Left renal cortex interstitium (tissue), 4 donors: ENCODE measurements at regions not wholly inside any gene's neighbourhood (a gene's known extent, or its start where the extent isn't known, plus 50 kb on each side); places are given as distances from the start of the nearest gene placed in this dataset.
"Not testable (repeated sequence)": the region's sequence is repeated elsewhere in the genome, so short reads cannot be mapped to it uniquely, and the experiment has no call there.

Source experiments
- DNase-seq, 4 donors: peaks; one replicate each; pipeline ENCODE4 v3.0.0-alpha.2; 2013; ENCODE audit warnings: low read depth in 4 of 4, low spot score in 2 of 4, missing footprints in 1 of 4

DNA sequence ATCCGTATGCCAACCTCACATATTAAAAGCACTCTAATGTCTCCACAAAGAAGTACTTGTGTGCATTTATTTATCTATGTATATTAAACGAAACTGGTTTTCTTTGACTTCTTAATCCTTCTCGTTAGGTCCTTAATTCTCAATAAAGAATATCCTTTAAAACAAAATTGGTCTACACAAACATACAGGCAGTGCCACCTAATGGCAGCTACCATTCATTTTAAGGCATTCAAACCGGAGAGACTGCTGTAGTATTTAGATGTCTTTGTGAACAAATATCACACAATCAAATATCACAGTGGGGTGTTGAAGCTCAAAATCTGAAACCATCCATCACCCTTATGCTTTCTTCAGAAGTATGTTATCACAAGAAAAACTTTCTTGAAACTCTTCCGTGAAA lies 96.6 kb upstream of the IRAK1BP1 start:
- DNase-seq: no peak

DNA sequence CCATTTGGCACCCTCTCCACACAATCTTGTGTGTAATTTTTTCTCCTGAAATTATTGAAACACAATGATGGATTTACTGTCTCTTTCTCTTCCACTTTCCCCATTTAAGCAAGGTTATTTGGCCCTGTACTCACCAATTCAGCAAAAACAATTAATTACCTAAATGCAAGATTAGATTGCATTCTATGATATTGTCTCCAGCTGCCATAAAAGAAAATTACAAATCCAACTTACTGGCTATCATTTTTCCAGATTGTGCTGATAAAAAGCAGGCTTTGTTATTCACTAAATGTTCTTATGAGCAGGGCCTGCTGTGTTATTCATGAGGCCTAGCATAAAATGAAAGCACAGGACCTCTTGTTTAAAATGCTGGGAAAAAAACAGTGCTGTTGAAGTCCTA lies 95.8 kb upstream of the IRAK1BP1 start:
- DNase-seq: no peak

DNA sequence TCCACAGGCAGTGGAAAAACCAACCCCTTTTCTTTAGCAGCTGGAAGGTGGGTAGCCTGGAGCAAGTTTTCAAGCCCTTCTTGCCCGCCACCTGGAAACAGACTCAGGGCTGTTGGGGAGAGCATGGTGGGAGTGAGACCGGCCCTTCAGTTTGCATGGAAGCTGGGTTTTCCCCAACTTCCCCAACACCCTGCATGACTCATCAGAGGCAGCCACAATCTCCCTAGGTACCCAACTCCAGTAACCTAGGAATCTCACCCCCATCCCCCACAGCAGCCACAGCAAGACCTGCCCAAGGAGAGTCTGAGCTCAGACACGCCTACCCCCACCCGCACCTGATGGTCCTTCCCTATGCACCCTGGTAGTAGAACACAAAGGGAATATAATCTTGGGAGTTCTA lies 86.3 kb upstream of the IRAK1BP1 start:
- DNase-seq: no peak

DNA sequence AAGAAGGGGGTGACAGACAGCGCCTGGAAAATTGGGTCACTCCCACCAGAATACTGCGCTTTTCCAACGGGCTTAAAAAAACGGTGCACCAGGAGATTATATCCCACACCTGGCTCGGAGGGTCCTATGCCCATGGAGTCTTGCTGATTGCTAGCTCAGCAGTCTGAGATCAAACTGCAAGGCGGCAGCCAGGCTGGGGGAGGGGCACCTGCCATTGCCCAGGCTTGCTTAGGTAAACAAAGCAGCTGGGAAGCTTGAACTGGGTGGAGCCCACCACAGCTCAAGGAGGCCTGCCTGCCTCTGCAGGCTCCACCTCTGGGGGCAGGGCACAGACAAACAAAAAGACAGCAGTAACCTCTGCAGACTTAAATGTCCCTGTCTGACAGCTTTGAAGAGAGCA lies 84.0 kb upstream of the IRAK1BP1 start:
- DNase-seq: not testable (repeated sequence)

DNA sequence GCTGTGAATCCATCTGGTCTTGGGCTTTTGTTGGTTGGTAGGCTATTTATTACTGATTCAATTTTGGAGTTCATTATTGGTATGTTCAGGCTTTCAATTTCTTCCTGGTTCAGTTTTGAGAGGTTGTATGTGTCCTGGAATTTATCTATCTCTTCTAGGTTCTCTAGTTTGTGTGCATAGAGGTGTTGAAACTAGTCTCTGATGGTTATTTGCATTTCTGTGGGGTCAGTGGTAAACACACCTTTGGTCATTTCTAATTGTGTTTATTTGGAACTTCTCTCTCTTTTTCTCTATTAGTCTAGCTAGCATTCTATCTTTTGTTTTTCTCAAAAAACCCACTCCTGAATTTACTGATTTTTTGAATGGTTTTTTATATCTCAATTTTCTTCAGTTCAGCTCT lies 70.1 kb upstream of the IRAK1BP1 start:
- no peak for DNase-seq

DNA sequence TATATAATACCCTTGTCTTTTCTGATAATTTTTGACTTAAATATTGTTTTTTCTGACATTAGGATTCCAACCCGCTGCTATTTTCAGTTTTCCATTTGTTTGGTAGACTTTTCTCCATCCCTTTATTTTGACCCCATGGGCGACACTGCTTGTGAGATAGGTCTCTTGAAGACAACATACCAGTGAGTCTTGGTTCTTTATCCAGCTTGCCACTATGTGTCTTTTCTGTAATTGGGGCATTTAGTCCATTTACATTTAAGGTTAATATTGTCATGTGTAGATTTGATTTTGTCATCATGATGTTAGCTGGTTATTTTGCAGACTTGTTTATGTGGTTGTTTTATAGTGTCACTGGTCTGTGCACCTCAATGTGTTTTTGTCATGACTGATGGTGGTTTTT lies 67.7 kb upstream of the IRAK1BP1 start:
- no peak for DNase-seq

DNA sequence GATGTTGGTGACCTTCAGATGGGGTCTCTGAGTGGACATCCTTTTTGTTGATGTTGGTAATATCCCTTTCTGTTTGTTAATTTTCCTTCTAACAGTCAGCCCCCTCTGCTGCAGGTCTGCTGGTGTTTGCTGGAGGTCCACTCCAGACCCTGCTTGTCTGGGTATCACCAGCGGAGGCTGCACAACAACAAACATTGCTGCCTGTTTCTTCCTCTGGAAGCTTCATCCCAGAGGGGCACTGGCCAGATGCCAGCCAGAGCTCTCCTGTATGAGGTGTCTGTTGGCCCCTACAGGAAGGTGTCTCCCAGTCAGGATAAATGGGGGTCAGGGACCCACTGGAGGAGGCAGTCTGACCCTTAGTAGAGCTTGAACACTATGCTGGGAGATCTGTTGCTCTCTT lies 60.6 kb upstream of the IRAK1BP1 start:
- DNase-seq: not testable (repeated sequence)

DNA sequence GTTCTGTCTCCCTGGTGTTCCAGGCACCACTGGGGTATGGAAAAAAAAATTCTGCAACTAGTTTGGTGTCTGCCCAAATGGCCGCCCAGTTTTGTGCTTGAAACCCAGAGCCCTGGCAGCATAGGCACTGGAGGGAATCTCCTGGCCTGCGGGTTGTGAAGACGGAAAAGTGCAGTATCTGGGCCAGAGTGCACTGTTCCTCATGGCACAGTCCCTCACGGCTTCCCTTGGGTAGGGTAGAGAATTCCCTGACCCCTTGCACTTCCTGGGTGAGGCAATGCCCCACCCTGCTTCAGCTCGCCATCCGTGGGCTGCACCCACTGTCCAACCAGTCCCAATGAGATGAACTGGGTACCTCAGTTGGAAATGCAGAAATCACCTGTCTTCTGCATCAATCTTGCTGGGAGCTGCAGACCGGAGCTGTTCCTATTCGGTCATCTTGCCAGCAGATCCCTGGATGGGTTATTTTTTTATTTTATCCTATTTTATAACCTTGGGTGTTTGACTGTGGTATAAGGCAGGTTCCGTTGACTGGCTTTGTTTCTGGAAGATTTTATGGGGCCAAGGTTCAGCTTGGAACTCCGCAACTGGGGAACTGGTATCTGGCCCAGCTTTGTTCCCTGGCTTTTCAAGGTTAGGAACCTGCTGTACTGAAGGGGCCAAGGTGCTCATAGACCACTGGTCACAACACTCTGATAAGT lies 59.5 kb upstream of the IRAK1BP1 start:
- DNase-seq: not testable (repeated sequence)

DNA sequence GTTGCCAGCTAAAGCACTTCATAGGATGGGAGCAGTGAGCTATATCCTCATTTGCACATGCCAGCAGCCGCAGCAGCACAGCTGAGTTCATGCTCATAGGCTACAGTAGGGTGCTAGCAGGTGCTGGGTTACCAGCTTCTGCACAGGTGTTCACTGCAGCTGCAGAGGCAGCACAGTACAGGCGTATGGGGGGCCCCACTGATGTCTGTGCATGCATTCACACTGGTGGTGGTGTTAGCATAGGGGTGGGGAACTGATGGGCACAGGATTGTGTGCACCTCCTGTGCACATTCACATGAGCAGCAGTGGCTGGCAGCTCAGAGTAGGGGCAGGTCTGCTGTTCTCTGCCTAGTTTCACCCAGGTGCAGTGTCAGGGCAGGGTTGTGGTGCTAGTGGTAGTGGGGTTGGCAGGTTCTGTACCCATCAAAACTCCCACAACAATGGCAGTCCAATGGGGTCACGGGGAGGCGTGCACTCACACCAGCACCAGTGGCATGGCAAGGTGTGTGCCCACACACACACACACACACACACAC lies 58.9 kb upstream of the IRAK1BP1 start:
- DNase-seq: no peak

DNA sequence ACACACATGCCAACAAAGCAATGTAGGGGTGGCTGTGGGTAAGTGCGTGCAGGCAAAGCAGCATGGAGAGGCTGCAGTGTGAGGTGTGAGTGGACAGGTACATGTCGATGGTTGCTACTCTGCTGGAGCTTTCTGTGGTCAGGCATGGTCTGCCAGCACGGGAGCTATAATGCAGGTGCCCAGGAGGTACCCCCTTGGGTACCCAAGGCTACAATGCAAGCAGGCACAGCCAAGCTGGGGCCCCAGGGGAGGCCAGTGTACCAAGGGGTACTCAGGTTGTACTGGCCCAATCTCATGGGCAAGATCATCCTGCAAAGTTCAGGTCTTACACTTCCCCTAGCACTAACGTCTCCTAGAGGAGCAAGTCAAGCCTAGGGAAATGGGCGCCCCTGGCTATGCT lies 58.4 kb upstream of the IRAK1BP1 start:
- DNase-seq: no peak

DNA sequence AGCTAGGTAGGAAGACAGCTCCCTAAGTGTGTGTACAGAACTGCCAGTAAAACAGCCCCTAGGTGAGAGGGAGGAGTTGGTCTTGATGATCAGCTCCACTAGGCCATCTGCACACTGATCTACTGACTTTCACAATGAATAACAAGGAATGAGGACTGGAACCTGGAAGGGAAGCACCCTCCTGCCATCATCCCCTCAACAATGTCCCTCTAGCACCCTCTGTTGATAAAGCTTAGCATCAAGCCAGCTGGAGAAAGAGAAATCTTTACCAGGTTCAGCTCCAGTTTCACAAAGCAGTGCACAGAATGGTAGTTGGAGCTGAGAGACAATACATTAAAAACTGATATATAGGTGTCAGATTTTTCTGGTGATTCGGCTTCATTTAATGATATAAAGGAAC lies 57.2 kb upstream of the IRAK1BP1 start:
- DNase-seq: no peak

DNA sequence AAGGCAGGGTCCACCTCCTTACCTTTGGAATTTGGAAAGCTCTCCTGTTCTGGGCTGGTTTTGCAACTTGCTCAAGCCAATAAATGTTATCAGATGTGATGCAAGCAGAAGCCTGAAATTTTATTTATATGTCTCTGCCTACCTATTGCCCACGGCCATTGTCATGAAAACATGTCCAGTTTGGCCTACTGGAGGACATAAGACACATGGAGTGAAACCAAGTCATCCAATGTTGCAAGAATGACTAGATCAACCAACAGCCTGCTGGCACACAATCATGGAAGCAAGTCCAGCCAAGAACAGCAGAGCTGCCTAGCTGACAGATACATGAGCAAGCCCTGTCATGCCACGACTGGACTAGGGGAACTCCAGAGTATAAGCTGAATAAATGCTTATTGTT lies 56.7 kb upstream of the IRAK1BP1 start:
- no peak for DNase-seq
